DOHH2 (cell line): ENCODE measurements at regions not wholly inside any gene's neighbourhood (a gene's known extent, or its start where the extent isn't known, plus 50 kb on each side); places are given as distances from the start of the nearest gene placed in this dataset.

Experiments used
- EZH2phosphoT487 ChIP-seq: fragments of 200-600 bp; sonication (generic); IDR thresholded peaks from 2 replicates; pipeline ENCODE4 v1.6.1; 2017; ENCODE audit warnings: borderline replicate concordance, mild to moderate bottlenecking, antibody characterized with exemption, low read length, moderate library complexity, mixed read lengths
- TF ChIP-seq, protein P1 (sequence below): fragments of 200-600 bp; sonication (generic); IDR thresholded peaks from one replicate; pipeline ENCODE4 v1.5.1; 2014; ENCODE audit warnings: antibody characterized with exemption, mild to moderate bottlenecking, low read depth, low read length; ENCODE audit not compliant: poor library complexity, severe bottlenecking

DNA sequence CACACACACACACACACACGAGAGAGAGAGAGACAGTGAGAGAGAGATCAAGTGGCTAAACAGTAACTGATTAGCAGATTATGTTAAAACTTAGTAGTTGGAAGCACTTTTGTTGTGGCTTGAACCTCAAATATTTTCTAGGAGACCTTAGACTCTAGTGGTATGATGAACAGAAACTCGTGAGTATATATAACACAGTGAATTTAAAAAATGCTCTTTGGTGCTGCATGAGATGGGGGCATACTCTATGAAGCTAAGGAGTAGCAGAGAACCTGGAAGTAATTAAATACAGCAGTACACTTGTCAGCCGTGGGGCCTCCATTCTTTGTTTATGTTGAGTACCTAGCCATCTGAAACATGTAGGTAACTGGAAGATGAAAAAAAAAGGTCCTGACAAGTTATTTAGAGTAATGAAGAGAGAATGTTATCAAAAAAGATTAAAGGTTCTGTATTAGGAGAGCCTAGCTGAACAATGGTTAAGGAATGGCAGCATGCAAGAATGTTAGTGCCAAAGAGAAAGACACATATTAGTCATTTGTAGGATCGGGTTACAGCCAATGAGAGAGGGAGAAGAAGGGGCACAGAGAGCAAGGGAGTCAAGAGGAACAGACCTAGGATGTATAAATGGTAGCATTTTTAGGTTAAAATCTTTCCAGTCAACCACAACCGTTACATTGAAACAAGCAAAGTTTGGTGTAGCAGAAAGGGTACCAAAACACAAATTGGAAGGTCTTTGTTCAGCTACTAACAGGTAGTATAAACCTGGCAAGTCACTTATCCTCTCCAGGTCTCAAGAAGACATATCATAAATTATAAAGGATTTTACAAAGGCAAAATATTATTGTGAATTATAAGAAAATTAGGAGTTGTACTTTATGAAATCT lies 316.7 kb upstream of the DIPK2B start:
- TF ChIP-seq, protein P1, sequence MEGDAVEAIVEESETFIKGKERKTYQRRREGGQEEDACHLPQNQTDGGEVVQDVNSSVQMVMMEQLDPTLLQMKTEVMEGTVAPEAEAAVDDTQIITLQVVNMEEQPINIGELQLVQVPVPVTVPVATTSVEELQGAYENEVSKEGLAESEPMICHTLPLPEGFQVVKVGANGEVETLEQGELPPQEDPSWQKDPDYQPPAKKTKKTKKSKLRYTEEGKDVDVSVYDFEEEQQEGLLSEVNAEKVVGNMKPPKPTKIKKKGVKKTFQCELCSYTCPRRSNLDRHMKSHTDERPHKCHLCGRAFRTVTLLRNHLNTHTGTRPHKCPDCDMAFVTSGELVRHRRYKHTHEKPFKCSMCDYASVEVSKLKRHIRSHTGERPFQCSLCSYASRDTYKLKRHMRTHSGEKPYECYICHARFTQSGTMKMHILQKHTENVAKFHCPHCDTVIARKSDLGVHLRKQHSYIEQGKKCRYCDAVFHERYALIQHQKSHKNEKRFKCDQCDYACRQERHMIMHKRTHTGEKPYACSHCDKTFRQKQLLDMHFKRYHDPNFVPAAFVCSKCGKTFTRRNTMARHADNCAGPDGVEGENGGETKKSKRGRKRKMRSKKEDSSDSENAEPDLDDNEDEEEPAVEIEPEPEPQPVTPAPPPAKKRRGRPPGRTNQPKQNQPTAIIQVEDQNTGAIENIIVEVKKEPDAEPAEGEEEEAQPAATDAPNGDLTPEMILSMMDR, result no peak
- TF ChIP-seq EZH2phosphoT487, result no peak
